ENCODE measurements at regions not wholly inside any gene's neighbourhood (a gene's known extent, or its start where the extent isn't known, plus 50 kb on each side); places are given as distances from the start of the nearest gene placed in this dataset.

DNA sequence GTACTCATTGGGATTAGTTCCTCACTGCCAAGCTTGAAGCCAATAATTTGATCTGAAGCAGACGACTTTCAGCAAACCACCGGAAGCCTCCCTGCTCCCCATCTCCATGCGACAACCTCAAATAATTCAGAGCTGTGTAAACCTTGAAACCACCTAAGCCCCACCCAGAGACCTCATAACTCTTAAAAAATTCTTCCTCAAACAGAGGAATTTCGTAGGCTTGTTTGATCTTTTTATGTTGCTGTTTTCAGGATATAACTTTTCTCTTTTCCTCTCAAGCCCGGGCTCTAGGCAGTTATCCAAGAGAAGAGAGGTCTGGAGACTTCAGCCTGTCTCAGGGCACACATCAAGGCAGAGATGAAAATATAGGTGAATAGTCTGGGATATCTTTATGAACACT lies 311.6 kb downstream of the KCNRG start:
- TF ChIP-seq, protein P1, sequence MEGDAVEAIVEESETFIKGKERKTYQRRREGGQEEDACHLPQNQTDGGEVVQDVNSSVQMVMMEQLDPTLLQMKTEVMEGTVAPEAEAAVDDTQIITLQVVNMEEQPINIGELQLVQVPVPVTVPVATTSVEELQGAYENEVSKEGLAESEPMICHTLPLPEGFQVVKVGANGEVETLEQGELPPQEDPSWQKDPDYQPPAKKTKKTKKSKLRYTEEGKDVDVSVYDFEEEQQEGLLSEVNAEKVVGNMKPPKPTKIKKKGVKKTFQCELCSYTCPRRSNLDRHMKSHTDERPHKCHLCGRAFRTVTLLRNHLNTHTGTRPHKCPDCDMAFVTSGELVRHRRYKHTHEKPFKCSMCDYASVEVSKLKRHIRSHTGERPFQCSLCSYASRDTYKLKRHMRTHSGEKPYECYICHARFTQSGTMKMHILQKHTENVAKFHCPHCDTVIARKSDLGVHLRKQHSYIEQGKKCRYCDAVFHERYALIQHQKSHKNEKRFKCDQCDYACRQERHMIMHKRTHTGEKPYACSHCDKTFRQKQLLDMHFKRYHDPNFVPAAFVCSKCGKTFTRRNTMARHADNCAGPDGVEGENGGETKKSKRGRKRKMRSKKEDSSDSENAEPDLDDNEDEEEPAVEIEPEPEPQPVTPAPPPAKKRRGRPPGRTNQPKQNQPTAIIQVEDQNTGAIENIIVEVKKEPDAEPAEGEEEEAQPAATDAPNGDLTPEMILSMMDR (IDR thresholded peaks at IDR 0.05), result no peak
- H3K36me3 Mint-ChIP-seq (ENCODE audit: low read depth), result no peaks in the 10 kb centered on the region
- H3K27me3 Mint-ChIP-seq, result no peaks in the 10 kb centered on the region
- H3K9me3 Mint-ChIP-seq, result peaks cover 4% of the 10 kb centered on the region
- CTCF ChIA-PET, result interaction anchor here (1.3 kb wide), 1 partner anchor 17 kb away, joined by 4 read pairs; no protein-coding TSS in a partner anchor
- POLR2A ChIA-PET, result no interaction called here
- no peak for DNase-seq
- H3K4me1 Mint-ChIP-seq (ENCODE audit: low read depth), result peaks cover 5% of the 10 kb centered on the region
- ATAC-seq, result no peak
- intact Hi-C loops (cut with micrococcal nuclease), result no loop called here
- H3K27ac Mint-ChIP-seq, result no peak overlapping the region
- H3K4me3 Mint-ChIP-seq, result no peak overlapping the region

DNA sequence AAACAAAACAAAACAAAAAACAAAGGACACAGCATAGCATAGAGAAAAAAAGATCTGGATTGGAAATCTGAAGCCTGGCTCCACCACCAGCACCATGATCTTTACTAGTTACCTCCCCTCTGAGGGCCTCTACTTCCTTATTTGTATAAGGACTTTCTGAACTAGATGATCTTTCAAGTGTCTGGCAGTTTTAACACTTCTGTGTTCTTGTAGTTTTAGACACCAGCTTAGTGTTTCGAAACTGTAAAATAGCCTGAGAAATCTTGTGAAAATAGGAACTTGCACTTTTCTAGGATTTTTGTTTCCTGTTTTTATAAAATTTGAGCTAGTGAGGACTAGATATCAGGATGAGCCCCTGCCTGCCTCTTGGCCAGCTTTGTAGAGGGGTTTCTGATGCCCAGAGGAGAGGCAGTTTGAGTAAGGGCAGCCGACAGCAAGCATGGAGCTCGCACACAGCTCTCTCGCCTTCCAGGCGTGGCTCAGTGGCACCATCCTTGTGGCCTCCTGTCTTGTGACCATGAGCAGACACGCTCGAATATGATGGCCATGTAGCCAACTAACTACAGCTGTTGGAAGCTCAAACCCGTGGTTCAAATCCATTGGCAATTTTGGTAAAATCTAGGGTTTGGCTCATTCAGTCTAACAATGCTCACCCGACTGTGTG lies 319.0 kb downstream of the KCNRG start:
- intact Hi-C loops (cut with micrococcal nuclease), result no loop called here
- Mint-ChIP-seq H3K4me3 (no peak overlapping the region), H3K27me3 (no peaks in the 10 kb centered on the region), H3K36me3 (ENCODE audit: low read depth) (no peaks in the 10 kb centered on the region), H3K27ac (no peak overlapping the region), H3K4me1 (ENCODE audit: low read depth) (no peaks in the 10 kb centered on the region), H3K9me3 (peaks cover 1% of the 10 kb centered on the region)
- ATAC-seq, result no peak
- TF ChIP-seq, protein P1 (IDR thresholded peaks at IDR 0.05), result no peak
- DNase-seq, result no peak
- ChIA-PET CTCF (interaction anchor here (0.9 kb wide), 1 partner anchor 11 kb away, joined by 3 read pairs; no protein-coding TSS in a partner anchor), POLR2A (no interaction called here)

DNA sequence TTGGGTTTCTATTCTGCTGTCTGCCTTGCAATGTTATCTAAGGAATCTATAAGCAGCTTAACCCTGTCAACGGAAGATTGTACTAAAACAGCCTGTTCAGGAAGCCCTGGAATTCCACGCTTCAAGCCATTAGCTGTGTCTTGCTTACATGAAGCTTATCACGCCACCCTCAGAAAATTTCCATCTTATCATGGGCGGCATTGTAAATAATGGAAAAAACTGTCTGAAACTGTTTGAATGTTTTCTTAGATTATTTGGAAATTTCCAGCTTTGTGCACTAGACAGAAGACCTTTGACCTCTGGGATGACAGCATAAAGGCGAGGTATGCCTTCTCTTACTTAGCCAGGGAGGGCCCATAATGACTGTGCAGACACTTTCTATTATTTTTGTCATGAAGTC lies 319.7 kb downstream of the KCNRG start:
- Mint-ChIP-seq H3K9me3 (peaks cover 1% of the 10 kb centered on the region), H3K4me3 (no peak overlapping the region), H3K4me1 (ENCODE audit: low read depth) (no peaks in the 10 kb centered on the region), H3K36me3 (ENCODE audit: low read depth) (no peaks in the 10 kb centered on the region), H3K27me3 (no peaks in the 10 kb centered on the region), H3K27ac (no peak overlapping the region)
- TF ChIP-seq, protein P1 (IDR thresholded peaks at IDR 0.05), result no peak
- ChIA-PET POLR2A (no interaction called here), CTCF (interaction anchor here (0.7 to 0.9 kb wide), 2 partner anchors 11 to 359 kb away, joined by 3 read pairs; no protein-coding TSS in a partner anchor)
- DNase-seq (no peak), ATAC-seq (no peak)
- intact Hi-C loops (cut with micrococcal nuclease), result no loop called here

DNA sequence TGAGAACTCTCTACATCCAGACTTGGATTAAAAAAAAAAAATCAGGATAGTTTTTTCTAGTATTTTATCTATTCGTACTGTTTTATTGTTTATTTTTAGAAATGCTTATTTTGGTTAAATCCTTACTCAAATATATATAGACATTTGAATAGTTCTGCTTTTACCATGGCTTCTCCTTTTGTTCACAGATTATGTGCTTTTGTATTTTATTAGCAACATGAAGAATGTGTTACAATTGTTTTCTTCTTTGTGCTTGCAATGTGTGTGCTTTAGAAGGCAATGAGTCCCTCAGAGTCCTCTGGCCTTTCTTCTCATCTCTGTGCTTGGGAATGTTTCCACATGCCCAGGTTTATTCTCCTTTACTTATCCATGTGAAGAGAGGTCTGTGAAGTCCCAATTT lies 324.0 kb downstream of the KCNRG start:
- TF ChIP-seq, protein P1 (IDR thresholded peaks at IDR 0.05), result no peak
- H3K27ac Mint-ChIP-seq, result no peak overlapping the region
- no peaks in the 10 kb centered on the region for H3K4me1 Mint-ChIP-seq (ENCODE audit: low read depth)
- H3K9me3 Mint-ChIP-seq, result no peaks in the 10 kb centered on the region
- intact Hi-C loops (cut with micrococcal nuclease), result no loop called here
- H3K36me3 Mint-ChIP-seq (ENCODE audit: low read depth), result no peaks in the 10 kb centered on the region
- DNase-seq (no peak), ATAC-seq (no peak)
- no peak overlapping the region for H3K4me3 Mint-ChIP-seq
- POLR2A ChIA-PET, result no interaction called here
- H3K27me3 Mint-ChIP-seq, result no peaks in the 10 kb centered on the region
- CTCF ChIA-PET, result no interaction called here

DNA sequence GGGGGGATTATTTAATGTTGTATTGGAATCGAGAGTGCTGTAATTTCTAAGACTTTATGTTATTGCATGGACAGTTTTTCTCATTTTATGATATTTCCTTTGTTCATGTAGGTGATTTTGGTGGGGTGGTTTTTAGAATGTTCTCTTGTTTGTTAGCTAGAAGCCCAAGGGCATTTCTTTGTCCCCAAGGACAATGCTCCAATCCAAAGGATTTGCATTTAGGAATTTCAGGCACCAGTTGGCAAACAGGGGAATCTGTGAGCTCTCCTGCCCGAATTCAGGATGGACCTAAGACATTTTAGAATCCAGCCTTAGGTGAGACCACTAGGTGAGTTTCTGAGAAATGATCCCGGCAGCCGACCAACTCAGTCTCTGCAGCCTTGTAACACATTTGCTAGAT lies 324.9 kb downstream of the KCNRG start:
- Mint-ChIP-seq H3K27me3 (no peaks in the 10 kb centered on the region), H3K36me3 (ENCODE audit: low read depth) (no peaks in the 10 kb centered on the region), H3K27ac (no peak overlapping the region), H3K4me3 (no peak overlapping the region), H3K9me3 (no peaks in the 10 kb centered on the region), H3K4me1 (ENCODE audit: low read depth) (peaks cover 4% of the 10 kb centered on the region)
- POLR2A ChIA-PET, result no interaction called here
- CTCF ChIA-PET, result interaction anchor here (1.0 kb wide), 1 partner anchor 363 kb away, joined by 3 read pairs; no protein-coding TSS in a partner anchor
- TF ChIP-seq, protein P1 (IDR thresholded peaks at IDR 0.05), result no peak
- intact Hi-C loops (cut with micrococcal nuclease), result no loop called here
- ATAC-seq (no peak), DNase-seq (no peak)
